Stimulated activated CD4-positive, alpha-beta T cell treated with anti-CD3 and anti-CD28 coated beads, TNF-alpha, amount 100 ng/mL, for 48 hours (primary cell): ENCODE measurements at regions not wholly inside any gene's neighbourhood (a gene's known extent, or its start where the extent isn't known, plus 50 kb on each side); places are given as distances from the start of the nearest gene placed in this dataset.

Experiments used
- DNase-seq, 3 donors: peaks; one replicate each; pipeline ENCODE4 v3.0.0-alpha.2; 2020; ENCODE audit warnings: low read depth in 3 of 3

DNA sequence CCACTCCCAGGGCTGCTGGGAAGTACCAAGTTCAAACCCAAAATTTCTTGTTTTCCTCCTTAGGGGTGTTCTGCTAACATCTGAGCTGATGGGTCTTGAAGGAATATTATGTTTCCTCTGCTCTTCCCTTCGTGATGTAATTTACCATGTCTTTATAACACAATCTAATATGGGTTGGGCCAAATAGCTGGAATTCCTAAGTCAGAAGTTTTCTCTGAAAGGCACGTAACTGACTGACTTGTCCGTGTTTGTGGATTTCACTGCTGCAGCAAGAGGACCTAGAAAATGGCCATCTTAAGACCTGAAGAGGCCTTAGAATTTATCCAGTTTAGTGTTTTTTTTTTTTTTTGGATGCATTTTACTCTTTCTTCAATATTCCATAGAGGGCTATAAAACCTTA, 256.7 kb downstream of the DCDC2C start:
- DNase-seq: no peak

DNA sequence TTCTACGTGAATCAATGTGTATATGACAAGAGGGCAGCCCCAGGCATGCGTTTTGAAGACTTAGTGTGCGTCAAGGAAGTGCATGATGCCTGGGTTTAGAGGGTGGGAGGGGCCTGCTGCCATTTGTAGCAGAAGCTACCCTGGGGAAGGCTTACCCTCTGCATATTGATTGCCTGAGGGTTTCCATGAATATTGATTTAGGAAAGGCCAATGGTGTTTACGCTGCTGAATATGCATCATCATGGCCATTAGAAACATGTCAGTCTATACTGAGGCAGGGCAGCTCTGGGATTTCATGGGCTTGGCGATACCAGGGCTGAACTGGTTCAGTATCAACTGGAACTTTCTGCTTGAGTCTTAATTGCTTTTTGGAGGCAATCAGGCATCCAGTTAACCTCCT, 259.3 kb downstream of the DCDC2C start:
- no peak for DNase-seq

DNA sequence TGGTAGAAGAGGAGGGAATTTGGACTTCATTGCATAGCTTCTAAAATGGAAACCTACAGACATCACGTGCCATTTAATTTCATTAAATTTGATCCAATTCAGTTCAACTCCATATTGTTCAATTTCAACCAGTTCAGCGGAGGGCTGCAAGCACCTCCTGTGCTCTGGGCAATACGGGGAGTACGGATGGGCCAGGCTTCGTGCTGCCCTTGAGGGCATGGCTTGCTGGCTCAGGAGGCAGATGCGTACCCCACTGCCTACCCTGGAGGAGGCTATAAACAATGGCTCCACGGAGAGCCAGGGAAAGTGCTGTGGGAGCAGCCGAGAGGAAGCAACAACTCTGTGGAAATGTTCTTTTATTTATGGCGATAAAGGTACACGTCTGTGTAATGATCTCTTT, 261.8 kb downstream of the DCDC2C start:
- DNase-seq: no peak

DNA sequence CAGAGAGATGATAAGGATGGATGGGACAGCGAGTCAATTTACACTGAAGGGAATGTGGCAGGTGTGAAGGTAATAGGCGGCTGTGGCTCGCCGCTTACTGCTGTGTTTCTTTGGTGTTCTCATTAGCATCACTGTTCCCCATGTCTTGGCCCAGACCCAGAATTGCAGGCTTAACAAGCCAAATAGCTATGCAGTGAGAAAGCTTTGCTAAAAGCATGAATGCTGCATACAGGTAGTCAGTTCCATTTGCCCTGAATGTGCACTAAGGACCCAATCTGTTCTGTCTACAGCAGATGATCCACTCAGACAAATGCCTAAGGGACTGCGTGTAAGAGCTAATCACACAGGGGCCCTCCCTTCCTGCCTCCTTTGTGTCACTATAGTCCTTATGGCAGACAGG, 262.6 kb downstream of the DCDC2C start:
- DNase-seq: no peak

DNA sequence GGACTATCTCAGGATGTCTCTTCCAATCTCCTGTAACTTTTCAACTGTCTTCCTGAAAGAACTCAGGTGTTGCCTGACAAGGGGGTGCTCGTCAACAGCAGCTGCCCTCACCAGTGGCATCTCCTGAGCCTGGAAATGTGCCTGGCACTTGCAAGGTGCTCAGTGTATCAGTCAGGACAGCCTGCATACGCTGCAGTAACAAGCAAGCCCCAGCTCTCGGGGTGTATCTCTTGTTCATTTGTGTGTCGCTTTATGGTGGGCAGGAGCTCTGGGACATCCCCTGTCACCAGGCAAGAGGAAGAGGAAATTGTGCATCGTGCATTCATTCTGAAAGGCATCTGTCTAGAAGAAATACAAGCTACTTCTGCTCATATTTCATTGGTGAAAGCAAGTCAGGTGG, 263.1 kb downstream of the DCDC2C start:
- DNase-seq: no peak

DNA sequence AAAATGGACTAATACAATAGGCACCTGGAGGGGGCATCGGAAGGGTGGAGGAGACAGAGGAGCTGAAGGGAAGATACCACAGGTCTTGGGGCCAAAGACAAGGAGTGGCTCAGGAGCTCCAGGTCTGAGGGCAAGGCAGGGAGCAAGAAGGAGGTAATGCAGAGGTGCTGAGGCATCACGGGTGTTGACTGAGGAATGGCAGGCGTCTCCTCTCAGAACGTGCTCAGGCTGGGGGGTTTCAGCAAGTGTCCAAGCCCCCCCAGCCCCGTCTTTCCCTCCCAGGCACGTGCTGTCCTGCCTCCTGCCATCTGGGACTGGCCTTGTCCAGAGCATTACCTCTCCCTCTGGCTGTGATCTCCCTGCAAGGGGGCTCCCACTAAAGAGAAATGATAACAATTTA, 265.4 kb downstream of the DCDC2C start:
- no peak for DNase-seq

DNA sequence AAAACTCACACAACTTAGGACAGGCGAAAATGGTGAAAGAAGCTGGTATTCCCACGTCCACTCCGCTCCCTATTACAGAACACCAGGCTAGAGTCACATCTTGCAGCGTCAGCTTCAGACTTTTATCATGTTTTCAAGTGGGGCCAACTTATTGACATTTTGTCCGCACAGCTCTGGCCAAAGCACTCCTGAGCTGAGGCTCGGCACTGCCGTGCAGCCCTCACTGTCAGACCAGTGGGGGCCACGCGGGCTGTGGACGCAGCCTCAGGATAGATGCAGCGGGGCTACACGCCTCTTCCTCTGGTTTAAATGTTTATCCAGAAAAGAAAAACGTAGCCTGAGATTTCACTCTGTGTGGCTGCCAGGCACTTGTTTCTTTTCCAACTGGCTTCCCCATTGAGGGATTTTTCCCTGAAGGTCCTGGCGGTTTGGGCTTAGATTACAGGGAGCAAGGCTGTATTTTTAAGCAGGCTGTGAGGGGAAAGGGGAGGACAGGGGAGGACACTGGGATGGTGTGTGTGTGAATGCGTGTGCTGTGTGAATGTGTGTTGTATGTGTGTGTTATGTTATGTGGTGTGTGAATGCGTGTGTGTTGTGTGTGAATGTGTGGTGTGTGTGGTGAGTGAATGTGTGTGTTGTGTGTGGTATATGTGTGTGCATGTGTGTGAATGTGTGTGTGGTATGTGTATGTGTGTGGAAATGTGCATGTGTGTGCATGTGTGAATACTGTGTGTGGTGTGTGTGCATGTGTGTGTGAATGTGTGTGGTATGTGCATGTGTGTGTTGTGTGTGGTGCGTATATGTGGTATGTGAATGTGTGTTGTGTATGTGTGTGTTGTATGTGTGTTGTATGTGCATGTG, 267.6 kb downstream of the DCDC2C start:
- DNase-seq: no peak

DNA sequence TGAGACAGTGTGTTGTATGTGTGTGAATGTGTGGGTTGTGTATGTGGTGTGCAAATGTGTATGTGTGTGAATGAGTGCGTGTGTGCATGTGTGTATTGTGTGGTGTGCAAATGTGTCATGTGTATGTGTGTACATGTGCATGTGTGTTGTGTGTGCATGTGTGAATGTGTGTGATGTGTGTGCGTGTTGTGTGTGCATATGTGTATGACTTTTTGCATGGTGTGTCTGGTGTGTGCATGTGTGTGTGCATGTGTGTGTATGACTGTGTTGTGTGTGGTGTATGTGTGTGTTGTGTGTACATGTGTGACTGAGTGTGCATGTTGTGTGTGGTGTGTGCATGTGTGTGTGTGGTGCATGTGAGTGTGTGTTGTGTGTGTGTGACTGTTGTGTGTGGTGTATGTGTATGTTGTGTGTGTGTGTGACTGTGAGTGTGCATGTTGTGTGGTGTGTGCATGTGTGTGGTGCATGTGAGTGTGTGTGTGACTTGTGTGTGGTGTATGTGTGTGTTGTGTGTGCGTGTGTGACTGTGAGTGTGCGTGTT, 268.3 kb downstream of the DCDC2C start:
- DNase-seq: no peak

DNA sequence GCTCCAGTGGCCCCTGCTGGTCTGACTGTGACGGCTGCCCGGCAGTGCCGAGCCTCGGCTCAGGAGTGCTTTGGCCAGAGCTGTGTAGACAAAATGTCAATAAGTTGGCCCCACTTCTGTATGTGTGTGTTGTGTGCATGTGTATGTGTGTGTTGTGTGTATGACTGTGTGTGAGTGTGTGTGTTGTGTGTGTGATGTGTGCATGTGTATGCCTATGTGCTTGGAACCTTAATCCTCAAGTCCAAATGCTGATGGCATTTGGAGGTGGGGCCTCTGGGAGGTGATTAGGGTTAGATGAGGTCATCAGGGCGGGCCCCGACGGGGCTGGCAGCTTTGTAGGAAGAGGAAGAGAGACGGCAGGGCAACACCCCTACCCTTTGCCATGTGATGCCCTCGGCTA, 269.0 kb downstream of the DCDC2C start:
- DNase-seq: no peak

DNA sequence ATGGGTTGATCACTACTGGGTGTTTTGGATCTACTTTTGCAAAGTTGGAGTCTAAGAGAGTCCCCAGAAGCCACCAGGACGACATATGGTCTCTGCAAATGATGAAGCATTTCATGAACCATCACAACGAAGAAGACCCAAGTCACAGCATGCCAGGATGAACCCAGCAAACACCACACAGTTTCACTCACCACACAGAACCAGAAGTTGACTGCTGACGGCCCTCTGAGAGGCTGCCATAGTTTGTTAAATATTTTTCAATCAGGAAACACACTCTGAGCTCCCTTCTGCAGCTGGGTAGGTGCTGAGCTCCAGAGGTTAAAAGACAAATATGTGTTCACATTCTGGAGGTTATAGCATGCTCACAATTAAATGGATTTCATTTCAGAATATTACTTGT, 271.4 kb downstream of the DCDC2C start:
- no peak for DNase-seq

DNA sequence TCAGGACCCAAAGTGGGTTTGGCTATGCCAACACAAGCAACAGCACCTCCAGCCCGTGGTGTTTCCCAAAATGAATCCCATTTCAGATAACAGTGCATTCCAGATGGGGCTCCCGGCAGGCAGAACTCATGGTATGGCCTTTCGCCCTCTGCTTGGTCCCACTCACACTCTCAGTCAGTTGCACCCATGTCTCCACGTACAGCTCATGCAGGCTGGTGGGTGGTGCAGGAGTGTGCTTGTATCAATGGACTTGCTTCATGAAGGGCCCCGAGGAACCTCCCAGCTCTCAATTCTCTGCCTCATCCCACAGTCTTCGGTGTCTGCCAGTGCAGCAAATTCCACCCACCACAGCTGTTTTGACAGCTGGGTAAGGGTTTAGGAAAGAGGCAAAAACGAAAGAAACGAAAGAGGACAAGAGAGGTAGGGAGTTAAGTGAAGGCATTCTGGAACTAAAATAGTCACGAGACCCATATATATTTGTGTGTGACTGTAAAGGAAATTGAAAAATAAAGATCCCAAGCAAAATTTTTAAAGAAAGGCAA, 278.1 kb downstream of the DCDC2C start:
- DNase-seq: no peak

DNA sequence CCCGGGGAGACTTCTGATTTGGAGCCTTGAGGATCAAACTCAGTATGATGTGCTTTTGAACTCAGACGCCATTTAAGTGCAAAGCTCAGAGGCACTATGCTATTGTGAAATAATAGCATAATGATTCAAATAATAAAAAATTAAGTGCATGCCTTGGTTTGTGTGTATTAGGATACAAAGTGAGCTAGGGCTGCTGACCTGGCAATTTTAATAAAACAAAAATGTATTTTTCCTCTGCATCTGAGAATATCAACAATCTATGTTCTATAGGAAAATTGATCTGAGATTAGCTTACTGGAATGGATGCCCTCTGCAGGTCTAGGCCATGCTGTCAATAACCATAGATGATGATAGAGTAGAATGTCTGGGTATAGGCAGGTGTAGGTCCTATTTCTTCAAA, 278.8 kb downstream of the DCDC2C start:
- no peak for DNase-seq

DNA sequence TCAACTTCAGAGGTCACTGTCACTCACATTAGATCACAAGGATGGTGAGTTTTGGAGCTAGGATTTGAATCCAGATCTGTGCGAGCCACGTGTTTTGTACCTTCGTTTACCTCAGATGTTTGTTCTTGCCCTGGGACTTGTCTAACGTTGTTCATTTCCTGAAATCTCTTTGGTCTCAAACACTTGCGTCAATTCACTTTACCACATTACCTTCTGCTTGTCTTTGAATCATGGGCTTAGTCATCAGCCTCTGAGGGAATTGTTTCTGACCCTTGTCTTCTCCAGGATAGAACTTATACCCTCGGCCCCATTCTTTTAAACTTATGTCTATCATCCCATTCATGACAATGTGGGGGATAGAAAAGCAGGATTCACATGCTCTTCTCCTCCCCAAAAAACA, 282.7 kb downstream of the DCDC2C start:
- DNase-seq: no peak

DNA sequence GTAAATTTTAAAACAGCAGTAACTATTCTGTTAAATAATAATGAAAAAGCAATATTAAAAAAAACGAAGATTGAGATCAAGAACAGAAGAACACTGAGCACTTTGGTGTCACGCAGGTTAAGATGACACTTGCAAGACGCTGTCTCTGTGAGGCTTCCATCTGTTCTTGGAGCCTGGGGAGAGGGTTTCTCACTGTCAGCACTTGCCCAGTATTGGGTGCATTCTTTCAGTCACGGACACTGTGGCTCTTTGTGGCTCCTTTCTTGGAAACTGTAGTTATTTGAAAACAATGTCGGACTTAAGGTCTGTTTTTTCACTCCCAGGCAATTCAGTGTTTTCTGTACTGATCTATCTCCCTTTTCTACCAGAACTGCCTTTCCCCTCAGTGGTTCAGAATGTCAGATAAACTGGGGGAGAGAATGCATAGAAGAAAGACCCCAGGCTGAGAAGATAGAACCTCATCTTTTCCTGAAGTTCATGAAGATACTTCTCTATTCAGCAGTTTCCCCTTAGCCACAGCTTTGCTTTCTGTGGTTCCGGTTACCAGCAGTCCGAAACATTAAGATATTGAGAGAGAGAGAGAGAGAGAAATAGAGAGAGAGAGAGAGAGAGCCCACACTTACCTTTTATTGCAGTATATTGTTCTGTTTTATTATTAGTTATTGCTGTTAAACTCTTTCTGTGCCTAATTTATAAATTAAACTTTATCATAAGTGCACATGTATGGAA, 283.3 kb downstream of the DCDC2C start:
- no peak for DNase-seq

DNA sequence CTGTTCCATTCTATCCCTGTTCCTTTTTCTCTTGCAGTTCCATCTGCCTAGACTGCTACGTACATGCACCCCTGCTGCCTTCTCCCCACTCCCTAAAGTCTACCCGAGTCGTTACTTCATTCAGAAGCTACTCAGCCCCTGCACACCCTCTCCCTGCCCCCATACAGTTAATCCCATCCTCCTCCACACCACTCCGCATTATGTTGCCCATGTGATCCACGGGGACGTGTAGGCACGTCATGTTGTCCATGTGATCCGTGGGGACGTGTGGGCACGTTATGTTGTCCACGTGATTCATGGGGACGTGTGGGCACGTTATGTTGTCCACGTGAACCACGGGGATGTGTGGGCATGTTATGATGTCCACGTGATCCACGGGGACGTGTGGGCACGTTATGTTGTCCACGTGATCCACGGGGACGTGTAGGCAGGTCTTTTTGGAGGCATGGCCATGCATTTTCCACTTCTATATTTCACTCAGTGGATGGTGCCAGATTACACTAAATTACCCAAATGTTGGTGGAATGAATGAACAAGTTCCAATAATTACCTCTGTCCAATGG, 299.5 kb downstream of the DCDC2C start:
- DNase-seq: no peak

DNA sequence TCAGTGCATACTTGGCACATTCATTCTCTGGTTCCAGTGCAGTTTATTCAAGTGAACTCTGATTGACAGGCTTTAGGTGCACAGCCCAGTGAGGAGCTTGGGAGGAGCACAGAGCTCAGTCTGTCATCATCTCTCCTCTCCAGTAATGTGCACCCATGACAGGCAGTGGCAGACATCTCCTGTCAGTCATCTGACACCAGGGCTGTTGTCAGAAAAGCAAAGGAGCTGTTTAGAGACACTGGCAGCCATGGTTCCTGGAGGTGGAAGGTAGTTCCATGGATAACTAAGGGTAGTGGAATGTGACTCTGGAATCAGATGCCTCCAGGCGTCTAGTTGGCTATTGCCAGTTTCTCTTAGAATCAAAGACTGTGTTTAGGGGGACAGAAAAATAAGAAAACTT, 308.8 kb downstream of the DCDC2C start:
- no peak for DNase-seq

DNA sequence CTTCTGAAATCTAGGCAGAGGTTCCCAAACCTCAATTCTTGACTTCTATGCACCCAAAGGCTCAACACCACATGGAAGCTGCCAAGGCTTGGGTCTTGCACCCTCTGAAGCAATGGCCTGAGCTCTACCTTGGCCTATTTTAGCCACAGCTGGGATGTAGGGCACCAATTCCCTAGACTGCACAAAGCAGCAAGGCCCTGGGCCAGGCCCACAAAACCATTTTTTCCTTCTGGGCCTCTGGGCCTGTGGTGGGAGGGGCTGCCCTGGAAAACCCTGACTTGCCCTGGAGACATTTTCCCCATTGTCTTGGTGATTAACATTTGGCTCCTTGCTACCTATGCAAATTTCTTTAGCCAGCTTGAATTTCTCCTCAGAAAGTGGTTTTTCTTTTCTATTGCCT, 315.2 kb downstream of the DCDC2C start:
- no peak for DNase-seq

DNA sequence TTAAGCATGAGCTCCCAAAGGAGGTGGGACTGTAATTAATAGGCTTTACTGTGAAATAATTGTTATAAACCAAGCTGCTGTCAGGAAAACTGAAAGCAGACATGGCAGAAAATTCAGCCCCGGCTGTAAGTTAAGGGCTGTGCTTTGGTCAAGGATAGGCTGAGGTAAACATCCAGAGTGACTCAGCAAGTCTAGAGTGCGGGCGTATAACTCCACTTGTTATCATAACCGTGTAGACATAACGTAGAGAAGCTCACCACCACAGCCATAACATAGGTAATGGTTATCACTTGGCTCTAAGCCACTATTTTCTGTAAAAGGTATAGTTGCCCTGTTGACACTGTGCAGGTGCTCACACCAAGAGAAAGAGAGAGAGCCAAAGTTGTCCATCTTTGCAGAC, 316.8 kb downstream of the DCDC2C start:
- no peak for DNase-seq

DNA sequence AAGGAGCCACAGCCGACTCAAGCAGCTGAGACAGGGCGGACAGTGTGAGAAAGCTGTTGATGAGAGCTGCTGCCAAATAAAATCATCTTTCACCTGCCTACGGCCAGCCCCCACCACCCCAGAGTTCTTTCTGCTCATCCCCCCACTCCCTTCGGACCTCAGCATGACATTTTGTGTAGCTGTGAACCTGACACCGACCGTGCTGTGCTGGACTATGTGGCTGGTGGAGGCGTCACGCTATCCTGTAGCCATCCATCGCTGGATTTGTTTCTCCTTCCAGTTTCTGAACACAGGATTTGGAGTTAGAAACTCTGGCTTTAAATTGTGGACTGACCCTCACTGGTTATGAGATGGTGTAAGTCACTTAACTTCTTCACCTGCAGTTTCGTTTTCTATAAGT, 317.3 kb downstream of the DCDC2C start:
- no peak for DNase-seq

DNA sequence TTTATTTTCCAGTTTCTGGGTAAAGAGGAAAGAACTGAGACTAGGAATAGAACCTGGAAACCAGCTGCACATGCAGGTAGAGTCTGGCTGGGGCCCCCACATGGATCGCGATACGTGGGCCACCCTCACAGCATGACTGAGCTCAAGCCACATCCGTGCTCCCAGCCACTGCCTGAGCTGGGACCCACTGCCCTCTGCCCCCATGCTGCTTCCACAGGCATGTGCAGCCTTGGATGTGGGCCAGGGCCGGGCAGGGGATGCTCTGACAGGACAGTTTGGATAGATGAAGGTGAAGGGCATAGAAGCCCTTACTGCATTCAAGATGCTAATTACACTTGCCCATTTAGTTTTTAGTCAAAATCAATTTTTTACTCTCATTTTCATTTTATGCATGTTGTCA, 321.2 kb downstream of the DCDC2C start:
- no peak for DNase-seq

DNA sequence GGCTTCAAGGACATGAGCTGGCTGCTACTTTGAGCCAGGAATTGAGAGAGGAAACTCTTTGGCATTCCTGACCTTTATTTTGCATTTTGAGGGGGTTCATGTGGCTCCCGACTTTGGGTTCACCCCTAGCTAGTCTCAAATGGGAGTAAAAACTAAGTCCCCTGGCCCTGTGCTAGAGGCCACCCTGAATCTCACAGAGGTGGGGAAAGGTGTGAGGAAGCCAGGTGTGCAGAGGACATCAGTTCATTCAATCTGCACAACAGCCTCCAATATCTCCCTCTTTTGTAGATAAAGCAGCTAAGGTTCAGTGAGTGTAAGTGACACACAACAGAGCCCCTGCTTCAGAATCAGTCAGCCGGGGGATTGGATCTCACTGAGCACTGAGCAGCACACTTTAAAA, 325.7 kb downstream of the DCDC2C start:
- no peak for DNase-seq

DNA sequence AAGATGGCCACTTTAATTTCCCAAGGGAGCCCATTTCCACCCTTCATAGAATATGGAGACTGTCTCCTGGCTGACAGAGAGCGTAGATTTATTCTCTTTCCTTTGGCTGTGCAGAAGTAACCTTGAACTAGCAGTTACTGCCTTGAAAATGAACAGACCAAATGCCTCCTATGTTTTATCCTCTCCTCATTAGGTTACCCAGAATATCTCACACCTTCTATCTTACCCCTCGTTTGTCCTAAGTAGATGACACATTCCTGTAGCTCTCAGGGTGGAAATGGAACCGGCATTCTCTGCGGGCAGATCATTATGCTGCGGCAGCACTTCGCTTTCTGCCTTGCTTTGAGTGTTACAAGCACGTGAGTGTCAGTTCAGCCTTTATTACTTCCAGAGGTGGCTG, 336.5 kb downstream of the DCDC2C start:
- DNase-seq: no peak
